ENCODE measurements at regions not wholly inside any gene's neighbourhood (a gene's known extent, or its start where the extent isn't known, plus 50 kb on each side); places are given as distances from the start of the nearest gene placed in this dataset.

DNA sequence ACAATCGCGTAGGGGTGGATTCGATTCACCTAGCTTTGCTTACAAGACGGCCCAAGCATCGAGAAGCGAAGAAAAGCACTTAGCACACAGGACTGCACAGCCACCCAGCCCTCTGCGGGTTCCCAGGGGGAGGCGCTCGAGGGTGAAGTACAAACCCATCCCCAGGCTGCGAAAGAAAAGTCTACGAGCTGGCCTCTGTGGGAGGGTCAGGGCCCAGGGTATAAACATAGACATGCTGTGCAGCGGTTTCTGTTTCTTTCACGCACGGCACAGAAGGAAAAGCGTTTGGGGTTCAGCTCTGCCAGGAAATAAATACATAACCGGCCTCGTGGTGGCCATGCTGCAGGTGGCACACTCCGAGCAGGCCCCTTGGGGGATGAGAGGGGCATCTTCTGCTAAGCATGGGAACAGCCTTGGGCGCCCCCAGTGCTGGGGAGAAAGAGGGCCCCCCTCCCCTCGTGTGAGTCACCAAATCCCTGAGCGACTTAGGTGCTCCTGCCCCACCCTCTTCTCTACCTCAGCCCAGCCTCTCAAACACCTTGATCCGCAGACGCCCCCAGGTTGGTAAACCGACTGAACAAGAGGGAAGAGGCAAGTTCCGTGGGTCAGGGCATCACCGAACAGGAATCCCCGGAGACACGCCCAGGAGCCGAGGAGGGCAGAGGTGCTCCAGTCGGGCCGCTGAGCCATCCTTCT lies 91.6 kb upstream of the RIPOR2 start:
- TF ChIP-seq CTCF (IDR thresholded peaks at IDR 0.05; ENCODE audit: low read depth, low read length), result no peak
- POLR2A ChIA-PET, result no interaction called here
- no peak for DNase-seq (ENCODE audit: low read depth, low spot score)
- no peaks in the 10 kb centered on the region for H3K27me3 ChIP-seq (ENCODE audit: control insufficient read depth, insufficient read depth, low read length)
- no peak overlapping the region for H3K4me3 ChIP-seq (ENCODE audit: low read depth, low read length)
- CTCF ChIA-PET, result interaction anchor here (0.7 to 1.9 kb wide), 4 partner anchors 10 to 188 kb away, joined by 3 to 9 read pairs (median 3); no protein-coding TSS in a partner anchor
- peaks cover 5% of the 10 kb centered on the region for H3K9me3 ChIP-seq (ENCODE audit: control insufficient read depth, insufficient read depth, low read length)
- no peak overlapping the region for H3K27ac ChIP-seq (ENCODE audit: low read depth, low read length)

GRCh38 chr6:25028328-25028727 lies 92.6 kb upstream of the RIPOR2 start:
- H3K4me3 ChIP-seq (ENCODE audit: low read depth, low read length), result no peak overlapping the region
- H3K9me3 ChIP-seq (ENCODE audit: control insufficient read depth, insufficient read depth, low read length), result peaks cover 5% of the 10 kb centered on the region
- TF ChIP-seq CTCF (IDR thresholded peaks at IDR 0.05; ENCODE audit: low read depth, low read length), result no peak
- ChIA-PET CTCF (interaction anchor here (0.7 kb wide), 1 partner anchor 187 kb away, joined by 3 read pairs; no protein-coding TSS in a partner anchor), POLR2A (no interaction called here)
- H3K27ac ChIP-seq (ENCODE audit: low read depth, low read length), result no peak overlapping the region
- DNase-seq (ENCODE audit: low read depth, low spot score), result no peak
- no peaks in the 10 kb centered on the region for H3K27me3 ChIP-seq (ENCODE audit: control insufficient read depth, insufficient read depth, low read length)

DNA sequence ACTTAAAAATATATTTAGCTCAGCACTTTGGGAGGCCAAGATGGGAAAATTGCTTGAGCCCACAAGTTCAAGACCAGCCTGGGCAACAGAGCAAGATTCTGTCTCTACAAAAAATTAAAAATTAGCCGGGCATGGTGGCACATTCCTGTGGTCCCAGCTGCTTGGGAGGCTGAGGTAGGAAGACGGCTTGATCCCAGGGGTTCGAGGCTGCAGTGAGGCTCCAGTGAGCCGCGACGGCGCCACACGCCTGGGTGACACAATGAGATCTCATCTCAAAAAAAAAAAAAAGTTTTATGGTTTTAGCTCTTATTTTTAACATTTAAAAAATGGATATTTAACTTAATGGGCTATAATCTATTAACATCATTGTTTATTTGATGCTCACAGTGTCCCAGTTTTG lies 97.2 kb upstream of the RIPOR2 start:
- DNase-seq (ENCODE audit: low read depth, low spot score), result no peak
- Histone ChIP-seq H3K4me3 (ENCODE audit: low read depth, low read length) (no peak overlapping the region), H3K27me3 (ENCODE audit: control insufficient read depth, insufficient read depth, low read length) (no peaks in the 10 kb centered on the region), H3K27ac (ENCODE audit: low read depth, low read length) (no peak overlapping the region), H3K9me3 (ENCODE audit: control insufficient read depth, insufficient read depth, low read length) (no peaks in the 10 kb centered on the region; the same call in 1 of the 2 replicates)
- POLR2A ChIA-PET, result interaction anchor here (0.6 kb wide), 1 partner anchor 204 kb away, joined by 18 read pairs; no protein-coding TSS in a partner anchor
- TF ChIP-seq CTCF (IDR thresholded peaks at IDR 0.05; ENCODE audit: low read depth, low read length), result no peak
- CTCF ChIA-PET, result interaction anchor here (0.6 kb wide), 1 partner anchor 984 kb away, joined by 4 read pairs; no protein-coding TSS in a partner anchor

- ChIA-PET POLR2A (no interaction called here), CTCF (interaction anchor here (1.2 kb wide), 1 partner anchor 43 kb away, joined by 4 read pairs; no protein-coding TSS in a partner anchor)
- TF ChIP-seq CTCF (IDR thresholded peaks at IDR 0.05; ENCODE audit: low read depth, low read length), result no peak
- Histone ChIP-seq H3K4me3 (ENCODE audit: low read depth, low read length) (no peak overlapping the region), H3K9me3 (ENCODE audit: control insufficient read depth, insufficient read depth, low read length) (no peaks in the 10 kb centered on the region; the same call in 1 of the 2 replicates), H3K27me3 (ENCODE audit: control insufficient read depth, insufficient read depth, low read length) (no peaks in the 10 kb centered on the region), H3K27ac (ENCODE audit: low read depth, low read length) (no peak overlapping the region)
- no peak for DNase-seq (ENCODE audit: low read depth, low spot score)
Measured at GRCh38 chr6:25034431-25034921, 98.7 kb upstream of the RIPOR2 start.

DNA sequence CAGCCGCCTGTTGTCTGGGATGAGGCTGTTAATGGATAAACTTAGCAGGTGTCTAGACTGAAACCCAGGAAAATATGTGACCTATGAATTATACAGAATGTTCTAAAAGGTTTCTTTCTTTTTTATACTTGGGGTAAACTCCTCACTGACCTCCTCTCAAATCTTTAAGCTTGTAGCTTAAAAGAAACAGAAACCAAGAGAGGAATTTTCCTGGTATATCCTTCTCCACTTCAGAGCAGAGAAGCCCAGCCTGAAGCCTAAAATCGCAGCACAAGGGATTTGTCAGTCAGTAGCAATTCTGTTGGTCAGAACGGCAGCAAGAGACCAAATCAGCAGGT lies 99.4 kb upstream of the RIPOR2 start:
- POLR2A ChIA-PET, result no interaction called here
- Histone ChIP-seq H3K9me3 (ENCODE audit: control insufficient read depth, insufficient read depth, low read length) (no peaks in the 10 kb centered on the region; the same call in 1 of the 2 replicates), H3K4me3 (ENCODE audit: low read depth, low read length) (no peak overlapping the region), H3K27ac (ENCODE audit: low read depth, low read length) (peak overlapping the region; percentile 4), H3K27me3 (ENCODE audit: control insufficient read depth, insufficient read depth, low read length) (no peaks in the 10 kb centered on the region)
- TF ChIP-seq CTCF (IDR thresholded peaks at IDR 0.05; ENCODE audit: low read depth, low read length), result no peak
- CTCF ChIA-PET, result interaction anchor here (1.1 kb wide), 1 partner anchor 43 kb away, joined by 3 read pairs; no protein-coding TSS in a partner anchor
- DNase-seq (ENCODE audit: low read depth, low spot score), result no peak
